ENCODE measurements at regions not wholly inside any gene's neighbourhood (a gene's known extent, or its start where the extent isn't known, plus 50 kb on each side); places are given as distances from the start of the nearest gene placed in this dataset.
A peak's percentile ranks its signal among the peaks of the same experiment; 100 is the strongest.

DNA sequence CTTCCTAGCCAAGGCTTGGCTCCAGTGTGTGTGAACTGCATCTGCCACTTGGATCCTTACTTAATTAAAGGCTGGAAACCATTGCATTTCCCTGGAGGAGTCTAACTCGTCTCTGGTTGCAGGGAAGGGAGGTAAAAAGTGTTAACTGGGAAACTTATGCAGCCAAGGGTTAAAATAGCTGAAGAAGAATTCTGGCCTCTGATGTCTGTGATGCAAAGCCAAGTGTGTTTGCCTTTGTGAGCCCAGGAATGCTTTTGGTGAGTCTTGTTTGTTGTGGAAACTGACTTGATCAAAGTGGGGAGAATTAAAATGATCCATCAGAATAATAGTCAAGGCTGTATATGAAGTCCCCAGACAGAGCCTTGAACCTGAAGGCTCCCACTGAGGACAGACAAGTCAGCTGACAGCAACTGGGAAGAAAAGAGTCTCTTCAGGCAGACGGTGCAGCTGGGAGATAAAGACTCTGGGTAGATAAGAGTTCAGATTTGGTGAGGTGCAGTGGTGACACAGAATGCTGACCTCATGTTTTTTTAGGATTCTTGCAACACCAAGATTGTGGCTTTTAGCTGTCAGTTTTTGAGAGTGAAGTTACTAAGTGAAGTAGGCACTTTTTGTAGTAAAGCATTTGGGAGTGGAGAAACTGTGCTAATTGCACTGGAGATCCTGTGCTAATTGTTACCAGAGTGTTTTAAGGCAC lies 59.5 kb upstream of the WLS start:
- peak; percentile 49 for DNase-seq

DNA sequence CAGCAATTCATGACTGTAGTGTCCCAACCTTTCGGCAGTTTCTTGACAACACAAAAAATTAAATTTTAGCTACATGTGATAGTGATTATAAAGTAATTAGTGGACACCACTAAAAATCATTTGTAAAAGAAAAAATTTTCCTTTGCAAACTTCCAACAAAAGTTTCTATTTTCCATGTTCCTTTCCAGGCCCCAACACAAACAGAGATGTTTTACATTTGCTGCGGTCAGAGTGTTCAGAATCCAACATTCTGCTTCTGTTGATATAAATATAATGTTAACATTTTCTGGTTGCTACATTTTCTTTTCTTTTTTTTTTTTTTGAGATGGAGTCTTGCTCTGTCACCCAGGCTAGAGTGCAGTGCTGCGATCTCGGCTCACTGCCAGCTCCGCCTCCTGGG lies 54.9 kb upstream of the WLS start:
- no peak for DNase-seq

- DNase-seq = no peak
These were observed 52.7 kb upstream of the WLS start for GRCh38 chr1:68285046-68285445.

- no peak for DNase-seq
These were observed 49.8 kb upstream of the WLS start for GRCh38 chr1:68281946-68282615.
